Transverse colon (tissue), 4 donors: ENCODE measurements at regions not wholly inside any gene's neighbourhood (a gene's known extent, or its start where the extent isn't known, plus 50 kb on each side); places are given as distances from the start of the nearest gene placed in this dataset.

Experiments
- DNase-seq: peaks from one replicate; pipeline ENCODE4 v3.0.0-alpha.2; 2019
- H3K27ac ChIP-seq, 4 donors: fragments of 200-600 bp; sonication (generic); 2 replicates each; pipeline ENCODE4 v1.5.1; 2016 to 2018; ENCODE audit warnings: inconsistent platforms in 4 of 4
- H3K27me3 ChIP-seq: fragments of 200-600 bp; sonication (generic); 2 replicates; pipeline ENCODE4 v1.5.1; 2017; ENCODE audit warnings: inconsistent platforms
- H3K36me3 ChIP-seq, 4 donors: fragments of 200-600 bp; sonication (generic); 2 replicates each; pipeline ENCODE4 v1.5.1; 2017 to 2019; ENCODE audit warnings: inconsistent platforms in 4 of 4
- H3K4me1 ChIP-seq, 4 donors: fragments of 200-600 bp; sonication (generic); 2 replicates each; pipeline ENCODE4 v1.5.1; 2017 to 2020; ENCODE audit warnings: inconsistent platforms in 4 of 4
- H3K4me3 ChIP-seq, 4 donors: fragments of 200-600 bp; sonication (generic); 1 replicate in 1 of 4; 2 replicates in 3 of 4; pipeline versions ENCODE4 v1.5.1 to v1.6.1; 2017 to 2019; ENCODE audit warnings: inconsistent platforms in 4 of 4
- H3K9me3 ChIP-seq, 2 donors: fragments of 200-600 bp; sonication (generic); 2 replicates each; pipeline ENCODE4 v1.5.1; 2017 to 2019; ENCODE audit warnings: inconsistent platforms in 2 of 2
- CTCF ChIP-seq, 5 experiments: fragments of 200-600 bp in 3 of 5; fragments of 450-650 bp in 2 of 5; sonication (generic) in 3 of 5; IDR thresholded peaks; 1 replicate in 2 of 5; 2 replicates in 3 of 5; pipeline ENCODE4 v1.5.1; 2016 to 2017; ENCODE audit warnings: antibody characterized with exemption in 5 of 5, inconsistent platforms in 3 of 5, mild to moderate bottlenecking in 2 of 5, moderate library complexity in 1 of 5
- EP300 ChIP-seq: sonication (generic); formaldehyde crosslinking; IDR thresholded peaks from one replicate; pipeline ENCODE4 v1.6.1; 2017; ENCODE audit warnings: antibody characterized with exemption, low read depth
- POLR2A ChIP-seq: fragments of 450-650 bp; IDR thresholded peaks from one replicate; pipeline ENCODE4 v1.6.1; 2016; ENCODE audit warnings: antibody characterized with exemption, mild to moderate bottlenecking, moderate library complexity
- POLR2AphosphoS5 ChIP-seq, 3 donors: sonication (generic); formaldehyde crosslinking; IDR thresholded peaks; one replicate each; pipeline ENCODE4 v1.6.1; 2016; ENCODE audit warnings: antibody characterized with exemption in 3 of 3
- WGBS, 2 donors: methylation state at CpG; one replicate each; pipeline ENCODE4 v1.1.5; 2018; ENCODE audit warnings: low coverage in 1 of 2; 5-methylcytosine and 5-hydroxymethylcytosine counted together
- in situ Hi-C, 4 donors: fragments of 200-750 bp; cut with MboI; loops; one replicate each; pipeline versions ENCODE4 v1.15.0 to v1.15.1; 2017; ENCODE audit warnings: low sequenced_read_pairs in 3 of 4, low pct_ligation_motif_present in 1 of 4, low pct_unique_long_range_greater_than_20kb in 1 of 4
- intact Hi-C: fragments of 100-400 bp; cut with DNase I; formaldehyde crosslinking; loops from one replicate; pipeline ENCODE4 v1.15.1; 2023; ENCODE audit warnings: low total_unique reads

DNA sequence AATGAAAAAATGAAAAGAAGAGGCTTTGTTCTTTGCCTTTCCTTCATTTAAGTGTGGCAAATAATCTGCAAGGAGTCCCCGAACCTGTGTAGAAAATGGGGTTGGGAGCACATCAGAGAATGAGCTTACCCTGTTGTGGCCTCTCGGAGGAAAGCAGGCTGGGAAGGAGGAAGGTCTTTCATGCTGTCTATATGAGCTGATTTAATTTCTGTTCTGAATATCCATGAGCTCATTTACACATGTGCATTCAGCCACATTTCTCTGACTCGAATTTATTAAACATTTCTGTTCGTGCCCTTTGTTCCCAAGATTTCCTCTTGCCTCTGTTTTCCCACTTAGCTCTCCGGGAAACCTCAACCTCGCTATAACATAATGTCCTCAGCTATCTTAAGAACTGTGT is 584.4 kb upstream of the CDH4 start:
- Histone ChIP-seq H3K4me3 (no peak overlapping the region), H3K27ac (no peak overlapping the region), H3K4me1 (no peaks in the 10 kb centered on the region), H3K27me3 (no peaks in the 10 kb centered on the region), H3K36me3 (no peaks in the 10 kb centered on the region), H3K9me3 (no peaks in the 10 kb centered on the region)
- no peak for DNase-seq
- intact Hi-C loops (no loop called here), in situ Hi-C loops (no loop called here)
- WGBS, 2 donors = 49 to 62% methylated on average over 5 to 6 of the region's 6 CpGs
- no peak for TF ChIP-seq POLR2AphosphoS5 (IDR thresholded peaks at IDR 0.05)
- TF ChIP-seq POLR2A = no peak
- no peak for TF ChIP-seq CTCF (IDR thresholded peaks at IDR 0.05)
- no peak for TF ChIP-seq EP300

DNA sequence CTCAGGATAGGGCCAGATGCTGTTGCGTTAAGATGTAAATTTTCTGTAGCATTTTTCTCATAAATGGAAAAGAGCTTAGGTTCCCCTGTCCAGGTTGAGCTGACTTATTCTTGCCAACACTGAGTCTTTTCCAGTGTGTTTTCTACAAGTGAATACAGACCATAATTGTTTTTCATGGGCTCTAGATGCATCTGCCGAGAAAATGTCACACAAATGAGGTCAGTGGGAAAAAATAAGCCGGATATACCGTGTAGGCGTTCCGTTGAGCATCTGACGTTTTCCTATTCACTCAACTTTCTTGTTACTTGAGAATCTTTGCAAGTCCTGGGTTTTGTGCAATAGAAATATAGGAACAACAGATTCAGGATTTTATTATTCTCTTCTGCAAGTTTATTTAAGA is 582.9 kb upstream of the CDH4 start:
- no peak for DNase-seq
- Histone ChIP-seq H3K9me3 (no peaks in the 10 kb centered on the region), H3K4me1 (no peaks in the 10 kb centered on the region), H3K4me3 (no peak overlapping the region), H3K36me3 (no peaks in the 10 kb centered on the region), H3K27me3 (no peaks in the 10 kb centered on the region), H3K27ac (no peak overlapping the region)
- no peak for TF ChIP-seq POLR2A
- TF ChIP-seq POLR2AphosphoS5 (IDR thresholded peaks at IDR 0.05) = no peak
- no peak for TF ChIP-seq EP300
- no peak for TF ChIP-seq CTCF (IDR thresholded peaks at IDR 0.05)
- 78 to 88% methylated on average over 7 of the region's 7 CpGs for WGBS, 2 donors
- in situ Hi-C loops = no loop called here
- intact Hi-C loops = no loop called here

DNA sequence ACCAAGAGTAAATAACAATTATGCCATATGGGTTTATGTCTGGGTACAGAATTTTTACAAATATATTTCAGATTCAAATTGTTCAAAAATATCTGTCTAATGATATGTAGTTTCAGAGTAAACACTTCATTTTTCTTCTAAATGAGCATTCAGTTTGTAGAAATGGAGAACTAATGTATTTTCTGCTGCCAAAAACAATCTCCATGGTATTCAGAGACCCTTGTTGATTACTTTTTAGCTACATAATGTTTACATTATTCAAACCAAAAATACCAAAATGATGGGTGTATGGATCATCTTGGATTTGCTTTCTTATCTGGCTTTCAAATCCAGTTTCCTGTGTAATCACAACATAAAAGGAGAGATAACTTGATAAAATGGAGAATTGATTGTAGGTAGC is 576.0 kb upstream of the CDH4 start:
- TF ChIP-seq CTCF (IDR thresholded peaks at IDR 0.05) (no peak), POLR2A (no peak), EP300 (no peak), POLR2AphosphoS5 (IDR thresholded peaks at IDR 0.05) (no peak)
- intact Hi-C loops = no loop called here
- DNase-seq = no peak
- in situ Hi-C loops = no loop called here
- no peak overlapping the region for H3K4me3 ChIP-seq
- no peaks in the 10 kb centered on the region for H3K4me1 ChIP-seq
- no peaks in the 10 kb centered on the region for H3K36me3 ChIP-seq
- H3K9me3 ChIP-seq = no peaks in the 10 kb centered on the region
- no peak overlapping the region for H3K27ac ChIP-seq
- no peaks in the 10 kb centered on the region for H3K27me3 ChIP-seq

- intact Hi-C loops = no loop called here
- H3K36me3 ChIP-seq = no peaks in the 10 kb centered on the region
- no peak overlapping the region for H3K27ac ChIP-seq
- no peak overlapping the region for H3K4me3 ChIP-seq
- WGBS, 2 donors = 64 to 87% methylated on average over 1 of the region's 1 CpG
- H3K27me3 ChIP-seq = no peaks in the 10 kb centered on the region
- DNase-seq = no peak
- no peaks in the 10 kb centered on the region for H3K9me3 ChIP-seq
- TF ChIP-seq POLR2AphosphoS5 (IDR thresholded peaks at IDR 0.05) (no peak), EP300 (no peak), CTCF (IDR thresholded peaks at IDR 0.05) (no peak), POLR2A (no peak)
- no peaks in the 10 kb centered on the region for H3K4me1 ChIP-seq
- in situ Hi-C loops = no loop called here
Observed at GRCh38 chr20:60677819-60678218, 574.2 kb upstream of the CDH4 start.
